Retinal pigment epithelial cell (primary cell): ENCODE measurements at regions not wholly inside any gene's neighbourhood (a gene's known extent, or its start where the extent isn't known, plus 50 kb on each side); places are given as distances from the start of the nearest gene placed in this dataset.

Source experiments
- DNase-seq: peaks from one replicate; pipeline ENCODE4 v3.0.0-alpha.2; 2010; ENCODE audit warnings: low read depth
- H3K4me3 ChIP-seq: 2 replicates; pipeline ENCODE4 v1.5.1; 2011; ENCODE audit warnings: mild to moderate bottlenecking, low read length, control low read depth, moderate library complexity
- TF ChIP-seq, protein P1 (sequence below): conservative IDR thresholded peaks from 2 replicates; pipeline ENCODE4 v1.5.1; 2011; ENCODE audit warnings: low read depth, low read length, control low read depth, inconsistent platforms

DNA sequence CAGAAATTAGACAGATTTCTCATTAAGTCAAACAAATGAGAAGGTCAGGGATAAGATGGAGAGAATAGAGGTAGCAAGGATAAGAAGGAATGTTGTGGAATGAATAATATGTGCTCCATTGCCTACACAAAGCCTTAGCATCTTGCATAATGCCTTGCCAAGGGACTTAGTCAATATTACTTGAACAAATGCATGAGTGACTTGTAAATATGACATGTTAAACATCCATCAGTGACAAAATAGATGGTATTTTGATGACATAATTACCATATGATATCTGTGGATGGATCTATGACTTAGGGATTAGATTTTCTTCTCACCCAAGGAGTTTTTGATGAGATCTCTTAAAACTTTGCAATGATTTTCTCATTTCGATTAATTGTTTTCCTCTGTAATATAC is 194.1 kb upstream of the RASSF8 start:
- no peak for DNase-seq
- TF ChIP-seq, protein P1, sequence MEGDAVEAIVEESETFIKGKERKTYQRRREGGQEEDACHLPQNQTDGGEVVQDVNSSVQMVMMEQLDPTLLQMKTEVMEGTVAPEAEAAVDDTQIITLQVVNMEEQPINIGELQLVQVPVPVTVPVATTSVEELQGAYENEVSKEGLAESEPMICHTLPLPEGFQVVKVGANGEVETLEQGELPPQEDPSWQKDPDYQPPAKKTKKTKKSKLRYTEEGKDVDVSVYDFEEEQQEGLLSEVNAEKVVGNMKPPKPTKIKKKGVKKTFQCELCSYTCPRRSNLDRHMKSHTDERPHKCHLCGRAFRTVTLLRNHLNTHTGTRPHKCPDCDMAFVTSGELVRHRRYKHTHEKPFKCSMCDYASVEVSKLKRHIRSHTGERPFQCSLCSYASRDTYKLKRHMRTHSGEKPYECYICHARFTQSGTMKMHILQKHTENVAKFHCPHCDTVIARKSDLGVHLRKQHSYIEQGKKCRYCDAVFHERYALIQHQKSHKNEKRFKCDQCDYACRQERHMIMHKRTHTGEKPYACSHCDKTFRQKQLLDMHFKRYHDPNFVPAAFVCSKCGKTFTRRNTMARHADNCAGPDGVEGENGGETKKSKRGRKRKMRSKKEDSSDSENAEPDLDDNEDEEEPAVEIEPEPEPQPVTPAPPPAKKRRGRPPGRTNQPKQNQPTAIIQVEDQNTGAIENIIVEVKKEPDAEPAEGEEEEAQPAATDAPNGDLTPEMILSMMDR = no peak
- no peak overlapping the region for H3K4me3 ChIP-seq

DNA sequence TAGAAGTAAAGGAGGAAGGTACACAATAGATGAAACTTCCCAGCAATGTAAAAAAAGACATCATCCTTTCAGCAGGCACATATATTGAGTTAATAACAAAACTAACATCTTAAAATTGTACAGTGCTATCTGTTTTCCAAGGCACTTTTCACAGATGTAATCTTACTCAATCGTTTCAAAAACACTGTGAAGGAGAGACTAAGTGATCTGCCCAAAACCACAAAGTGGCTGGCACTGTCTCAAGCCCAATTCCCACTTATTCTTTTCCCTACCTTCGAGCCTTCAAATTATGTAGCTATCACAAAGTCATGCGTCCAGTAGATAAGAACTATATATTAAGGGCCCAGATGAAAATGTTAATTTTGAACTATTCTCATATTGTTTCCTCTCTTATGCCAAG is 193.6 kb upstream of the RASSF8 start:
- DNase-seq = no peak
- TF ChIP-seq, protein P1 = no peak
- no peak overlapping the region for H3K4me3 ChIP-seq

GRCh38 chr12:25767606-25768005 is 190.9 kb upstream of the RASSF8 start:
- TF ChIP-seq, protein P1 = no peak
- H3K4me3 ChIP-seq = no peak overlapping the region
- DNase-seq = no peak

DNA sequence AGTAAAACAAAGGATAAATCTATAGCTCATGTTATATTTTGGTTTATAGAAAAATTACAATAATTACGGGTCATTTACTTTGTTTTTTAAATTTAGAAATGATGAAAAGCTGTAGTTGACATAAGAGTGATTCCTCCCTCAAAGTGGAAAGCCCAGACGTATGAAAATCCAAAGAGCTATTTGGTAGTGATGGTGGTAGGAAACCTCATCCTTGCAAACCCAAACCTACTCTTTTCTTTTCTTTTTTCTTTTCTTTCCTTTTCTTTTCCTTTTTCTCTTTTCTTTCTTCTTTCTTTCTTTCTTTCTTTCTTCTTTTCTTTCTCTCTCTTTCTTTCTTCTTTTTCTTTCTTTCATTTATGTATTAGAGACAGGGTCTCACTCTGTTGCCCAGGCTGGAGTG is 190.3 kb upstream of the RASSF8 start:
- TF ChIP-seq, protein P1 = no peak

DNA sequence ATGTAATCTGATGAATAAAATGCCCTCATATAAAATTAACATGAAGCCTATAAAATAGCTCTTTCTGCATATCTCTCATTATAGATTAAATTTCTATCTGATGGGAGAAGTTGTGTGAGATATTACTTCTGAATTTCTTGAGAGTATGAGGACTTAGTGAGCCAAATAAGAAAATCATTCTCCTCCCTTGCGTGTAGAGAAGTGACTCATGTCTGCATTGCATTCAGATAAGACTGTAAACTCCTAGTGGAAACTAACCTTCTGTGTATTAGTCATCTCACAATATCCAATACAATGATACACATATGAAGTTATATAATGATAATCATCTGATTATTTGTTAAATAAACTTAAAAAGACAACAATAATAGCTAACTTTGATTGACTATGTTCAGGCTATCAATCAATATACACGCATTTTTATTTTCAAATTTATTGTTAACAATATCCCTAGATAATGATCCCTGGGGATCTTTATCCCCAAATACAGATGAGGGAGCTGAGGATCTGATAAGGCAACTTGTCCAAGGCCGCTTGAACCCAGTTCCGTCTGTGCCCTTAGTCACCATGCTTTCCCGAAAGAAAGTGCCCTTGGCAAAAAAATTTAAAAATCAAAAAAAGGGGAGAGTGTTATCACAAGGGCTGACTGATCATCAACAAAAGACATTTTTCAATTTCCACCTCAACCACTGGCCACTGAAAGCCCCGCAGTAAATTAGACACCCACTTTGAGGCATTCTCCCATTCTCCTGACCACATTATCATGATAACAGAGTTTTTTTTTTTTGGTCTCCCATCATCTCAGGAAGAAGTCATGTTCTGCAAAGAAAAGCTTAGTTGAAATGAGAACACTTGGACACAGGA is 189.2 kb upstream of the RASSF8 start:
- TF ChIP-seq, protein P1 = no peak
- peak; percentile 72 for DNase-seq

More for the DNA sequence above, 190.3 kb upstream of the RASSF8 start:
- H3K4me3 ChIP-seq = no peak overlapping the region
- DNase-seq = no peak

DNA sequence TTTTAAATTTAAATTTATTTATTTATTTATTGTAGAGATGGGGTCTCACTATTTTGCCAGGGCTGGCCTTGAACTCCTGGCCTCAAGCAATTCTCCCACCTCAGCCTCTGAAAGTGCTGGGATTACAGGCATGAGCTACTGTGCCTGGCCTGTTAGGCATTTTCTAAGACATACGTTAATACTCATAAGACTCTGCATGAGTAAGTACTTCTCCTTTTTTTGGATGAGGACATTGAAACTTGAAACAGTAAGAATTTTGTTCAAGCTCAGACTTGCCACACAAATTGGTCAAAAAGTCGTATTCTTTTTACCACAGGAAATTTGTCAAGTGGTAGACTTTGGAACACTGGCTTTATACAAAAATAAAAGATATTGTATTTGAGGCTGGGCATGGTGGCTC is 187.4 kb upstream of the RASSF8 start:
- DNase-seq = no peak
- no peak overlapping the region for H3K4me3 ChIP-seq
- TF ChIP-seq, protein P1 = no peak

More for the DNA sequence above, 189.2 kb upstream of the RASSF8 start:
- no peak overlapping the region for H3K4me3 ChIP-seq

DNA sequence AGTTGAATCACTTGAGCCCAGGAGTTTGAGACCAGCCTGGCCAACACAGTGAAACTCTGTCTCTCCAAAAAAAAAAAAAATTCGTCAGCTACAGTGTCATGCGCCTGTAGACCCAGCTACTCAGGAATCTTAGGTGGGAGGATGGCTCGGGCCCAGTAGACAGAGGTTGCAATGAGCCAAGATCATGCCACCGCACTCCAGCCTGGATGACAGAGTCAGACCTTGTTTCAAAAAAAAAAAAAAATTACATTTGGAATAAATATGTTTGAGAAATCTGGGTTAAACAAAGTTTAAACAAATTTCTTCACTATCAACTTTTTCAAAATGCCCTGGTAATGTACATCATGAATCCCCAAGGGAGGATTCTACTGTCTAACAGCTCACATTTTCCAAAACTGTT is 187.0 kb upstream of the RASSF8 start:
- TF ChIP-seq, protein P1 = no peak
- no peak for DNase-seq

More for the DNA sequence above, 187.0 kb upstream of the RASSF8 start:
- H3K4me3 ChIP-seq = no peak overlapping the region
